Midbrain (tissue), 1 donor: ENCODE measurements at regions not wholly inside any gene's neighbourhood (a gene's known extent, or its start where the extent isn't known, plus 50 kb on each side); places are given as distances from the start of the nearest gene placed in this dataset.

ENCODE experiments used
- DNase-seq: peaks from one replicate; lab custom pipeline; 2025; lab: John Stamatoyannopoulos, UW

GRCh38 chr20:7708782-7709181 lies 231.5 kb downstream of the HAO1 start:
- no peak for DNase-seq

DNA sequence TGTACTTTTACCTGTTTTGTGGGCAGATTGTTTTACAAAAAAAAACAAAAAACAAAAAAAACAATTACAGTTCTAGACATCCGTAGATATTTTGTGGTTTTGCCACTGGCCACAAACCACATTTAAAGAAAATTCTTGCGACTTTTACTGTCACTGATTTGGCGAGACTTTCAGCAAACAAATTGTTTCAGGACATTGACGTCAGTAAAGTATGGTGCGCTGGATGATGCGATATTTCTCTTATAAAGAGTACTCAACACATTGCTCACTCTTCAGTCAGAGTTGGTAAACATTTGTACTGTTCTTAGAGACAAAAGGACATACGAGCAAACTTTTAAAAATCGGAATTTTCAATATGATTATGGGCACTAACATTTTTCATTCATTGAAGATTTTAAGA lies 229.8 kb downstream of the HAO1 start:
- DNase-seq: no peak

DNA sequence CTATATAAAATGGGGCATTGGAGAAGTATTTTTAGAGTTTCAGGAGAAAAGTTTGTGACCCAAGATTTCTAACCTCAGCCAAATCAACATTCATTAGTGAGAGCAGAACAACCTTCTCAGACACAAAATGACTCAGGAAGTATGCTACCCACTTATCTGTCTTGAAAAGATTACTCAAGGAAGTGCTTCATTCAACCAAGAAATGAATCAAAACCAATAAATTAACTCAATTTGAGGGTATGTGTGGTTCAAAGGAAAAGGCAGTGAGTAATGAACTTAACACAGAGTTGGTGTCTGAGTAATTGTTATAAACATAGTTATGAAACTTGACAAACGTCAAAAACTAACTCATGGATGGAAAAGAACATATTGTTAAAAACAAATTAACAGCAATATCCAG lies 227.6 kb downstream of the HAO1 start:
- DNase-seq: no peak

DNA sequence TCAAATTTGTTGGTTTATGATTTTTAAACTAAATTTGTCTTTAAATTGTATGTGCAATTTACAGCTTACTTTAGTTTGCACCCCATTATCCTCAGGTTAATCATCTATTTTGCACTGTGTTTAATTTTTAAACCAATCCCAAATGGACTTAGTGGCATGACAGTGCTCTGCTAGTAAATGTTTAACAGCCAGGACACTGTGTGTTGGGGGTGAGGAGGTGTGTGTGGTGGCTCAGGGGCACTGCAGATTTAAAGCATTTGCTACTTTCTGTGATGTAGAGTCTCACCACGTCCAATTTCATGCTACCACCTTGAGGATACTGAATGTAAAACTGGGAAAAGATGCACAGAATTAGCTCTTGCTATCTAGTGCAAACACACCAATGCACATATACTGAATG lies 225.7 kb downstream of the HAO1 start:
- DNase-seq: no peak

DNA sequence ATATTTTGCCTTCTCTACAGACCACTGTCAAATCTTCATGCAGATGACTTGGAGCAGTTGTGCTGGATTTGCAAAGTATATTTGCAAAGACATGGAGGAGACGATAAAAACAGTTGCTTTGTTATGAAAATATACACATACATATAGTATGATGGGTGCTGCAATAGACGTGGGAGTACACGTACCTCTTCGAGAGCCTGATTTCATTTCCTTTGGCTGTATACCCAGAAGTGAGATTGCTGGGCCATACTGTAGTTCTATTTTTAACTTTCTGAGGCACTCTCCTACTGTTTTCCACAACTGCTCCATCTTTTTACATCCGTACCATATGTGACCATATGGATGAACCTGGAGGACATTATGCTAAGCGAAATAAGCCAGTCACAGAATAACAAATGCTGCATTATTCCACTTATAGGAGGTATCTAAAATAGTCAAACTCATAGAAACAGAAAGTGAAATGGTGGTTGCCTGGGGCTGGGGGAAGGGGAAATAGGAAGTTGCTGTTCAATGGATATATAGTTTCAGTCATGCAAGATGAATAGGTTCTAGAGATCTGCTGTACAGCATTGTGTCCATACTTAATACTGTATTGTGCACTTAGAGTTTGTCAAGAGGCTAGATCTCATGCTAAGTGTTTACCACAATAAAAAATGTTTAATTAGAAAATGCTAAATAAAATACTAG lies 223.8 kb downstream of the HAO1 start:
- DNase-seq: no peak

DNA sequence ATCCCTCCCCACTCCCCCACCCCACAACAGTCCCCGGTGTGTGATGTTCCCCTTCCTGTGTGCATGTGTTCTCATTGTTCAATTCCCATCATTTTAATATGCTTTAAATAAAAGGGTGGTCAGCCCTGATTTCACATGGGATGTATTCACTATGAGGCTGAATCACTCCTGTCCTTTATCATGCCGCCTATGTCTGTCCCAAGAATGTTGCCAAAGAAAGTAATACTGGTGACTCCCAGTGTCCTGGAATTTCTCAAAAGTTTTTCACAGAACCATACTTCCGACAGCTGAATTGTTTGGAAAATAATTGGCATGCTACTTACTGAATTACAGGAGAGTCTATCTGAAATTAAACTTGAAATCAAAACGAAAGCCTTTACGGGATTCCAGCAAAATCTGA lies 217.7 kb downstream of the HAO1 start:
- DNase-seq: no peak

GRCh38 chr20:7723284-7723683 lies 217.0 kb downstream of the HAO1 start:
- DNase-seq: no peak

- no peak for DNase-seq
Measured at GRCh38 chr20:7728338-7728737, 211.9 kb downstream of the HAO1 start.

DNA sequence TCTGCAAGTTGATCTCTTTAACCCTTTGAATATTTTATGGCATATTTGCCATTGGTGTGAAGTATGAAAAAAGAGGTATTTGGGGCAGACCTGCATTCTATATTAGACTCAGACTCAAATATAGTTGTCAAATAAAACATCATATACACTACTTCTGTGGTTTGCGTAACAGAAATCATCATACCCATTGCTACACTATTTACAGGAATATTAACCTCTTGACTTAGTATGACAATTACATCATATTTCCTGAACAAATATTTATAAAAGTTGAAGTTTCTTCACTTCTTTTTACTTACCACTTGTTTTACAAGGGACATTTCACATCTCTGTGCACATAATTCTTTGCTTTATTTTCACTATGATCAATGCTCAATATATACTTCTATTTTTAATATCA lies 206.0 kb downstream of the HAO1 start:
- DNase-seq: no peak

DNA sequence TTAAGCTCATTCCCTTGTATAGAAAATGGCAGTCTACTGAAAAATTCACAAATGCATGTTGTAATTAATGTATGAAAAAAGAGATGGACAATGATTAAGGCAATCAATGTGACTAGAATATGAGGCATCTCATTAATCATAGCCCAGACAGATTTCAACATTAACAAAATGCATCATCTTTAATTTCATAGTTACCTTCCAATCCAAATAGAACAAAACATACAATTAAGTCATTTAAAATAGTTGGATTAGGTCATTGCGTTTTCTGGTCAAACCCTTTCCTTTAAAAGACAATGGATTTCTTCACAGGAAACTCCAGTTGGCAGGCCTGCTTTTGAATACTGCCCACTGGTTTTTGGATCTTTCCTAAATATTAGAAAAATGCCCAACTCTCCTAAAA lies 203.9 kb downstream of the HAO1 start:
- DNase-seq: no peak

- DNase-seq: no peak
Measured at GRCh38 chr20:7741866-7742265, 198.4 kb downstream of the HAO1 start.

DNA sequence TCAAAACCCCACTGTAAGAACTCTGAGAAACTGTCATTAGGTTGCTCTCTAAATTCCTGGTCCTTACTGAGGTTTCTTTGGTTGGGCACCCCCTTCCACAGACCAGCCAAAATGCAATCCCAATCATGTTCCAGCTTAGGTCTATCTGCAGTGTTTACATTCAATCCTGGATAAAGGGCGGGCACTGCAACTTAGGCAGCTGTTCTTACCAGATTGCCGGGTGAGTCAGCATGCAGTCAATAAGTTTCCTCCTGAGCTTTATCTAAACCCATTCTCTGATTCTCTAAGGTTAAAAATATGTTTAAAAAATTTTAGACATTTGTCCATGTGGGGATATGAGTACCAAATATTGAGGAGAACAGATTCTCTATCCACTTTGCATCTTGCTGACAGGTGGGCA lies 197.8 kb downstream of the HAO1 start:
- DNase-seq: no peak

DNA sequence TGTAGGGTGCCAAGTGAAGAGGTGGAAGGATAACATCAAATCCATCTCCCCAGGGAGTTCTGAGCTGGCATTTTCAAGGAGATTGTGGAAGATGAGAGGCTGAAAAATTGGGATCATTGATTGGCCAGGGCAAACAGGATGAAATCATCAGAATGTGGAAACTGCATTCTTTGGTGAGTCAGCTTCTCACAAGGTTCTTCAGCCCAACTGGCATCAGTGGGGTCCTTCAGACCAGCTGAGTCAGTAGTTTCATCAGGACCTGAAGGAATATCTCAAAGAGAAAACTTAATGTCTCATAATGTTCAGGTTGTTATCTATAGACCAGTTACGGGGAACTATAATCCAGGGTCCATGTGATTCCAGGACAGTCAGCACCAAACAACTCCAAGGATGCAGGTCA lies 195.8 kb downstream of the HAO1 start:
- no peak for DNase-seq

- DNase-seq: no peak
Measured at GRCh38 chr20:7748624-7749023, 191.6 kb downstream of the HAO1 start.

- no peak for DNase-seq
Measured at GRCh38 chr20:7754102-7754501, 186.2 kb downstream of the HAO1 start.

- no peak for DNase-seq
Measured at GRCh38 chr20:7758406-7758805, 181.9 kb downstream of the HAO1 start.

GRCh38 chr20:7760247-7761031 lies 179.8 kb downstream of the HAO1 start:
- no peak for DNase-seq

GRCh38 chr20:7765221-7765620 lies 175.0 kb downstream of the HAO1 start:
- no peak for DNase-seq

DNA sequence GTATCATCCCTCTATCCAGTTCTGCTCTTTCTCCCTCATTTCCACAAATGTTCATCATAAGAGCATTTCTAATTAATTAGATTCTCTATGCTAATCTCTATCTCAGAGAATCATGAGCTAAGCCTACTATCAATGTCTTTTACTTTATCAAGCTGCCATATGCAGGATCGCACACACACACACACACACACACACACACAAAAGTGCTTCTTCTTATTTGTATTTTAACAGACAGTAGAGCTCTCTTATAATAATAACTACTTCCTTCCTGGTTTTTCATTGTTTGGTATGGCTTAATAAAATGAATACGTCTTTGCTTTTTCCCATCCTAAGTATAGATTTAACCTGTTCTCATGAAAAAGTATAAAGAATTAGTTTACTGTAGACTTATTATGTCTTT lies 170.2 kb downstream of the HAO1 start:
- DNase-seq: no peak

- no peak for DNase-seq
Measured at GRCh38 chr20:7770578-7770977, 169.7 kb downstream of the HAO1 start.

- no peak for DNase-seq
Measured at GRCh38 chr20:7772371-7772770, 167.9 kb downstream of the HAO1 start.

GRCh38 chr20:7773511-7773910 lies 166.7 kb downstream of the HAO1 start:
- no peak for DNase-seq

DNA sequence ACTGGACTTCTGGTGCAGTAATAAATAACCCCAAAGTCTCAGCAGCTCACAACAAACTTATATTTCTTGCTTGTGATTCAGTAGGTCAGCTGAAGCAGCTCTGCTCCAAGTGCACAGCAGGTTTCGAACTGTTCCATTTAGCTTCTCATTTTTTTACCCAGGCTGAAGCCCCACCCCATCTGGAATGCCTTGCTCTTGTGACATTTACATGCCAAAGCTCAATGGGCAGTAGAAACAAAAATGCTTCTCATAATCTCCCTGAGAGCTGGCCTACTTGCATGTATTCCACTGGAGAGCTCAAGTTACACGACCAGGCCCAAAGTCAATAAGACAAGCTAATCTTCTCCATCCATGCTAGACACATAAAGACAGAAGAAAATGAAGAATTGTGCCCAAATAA lies 165.2 kb downstream of the HAO1 start:
- no peak for DNase-seq

GRCh38 chr20:7776148-7776547 lies 164.1 kb downstream of the HAO1 start:
- DNase-seq: no peak
